ENCODE measurements at regions not wholly inside any gene's neighbourhood (a gene's known extent, or its start where the extent isn't known, plus 50 kb on each side); places are given as distances from the start of the nearest gene placed in this dataset.
"Not testable (repeated sequence)": the region's sequence is repeated elsewhere in the genome, so short reads cannot be mapped to it uniquely, and the experiment has no call there.

DNA sequence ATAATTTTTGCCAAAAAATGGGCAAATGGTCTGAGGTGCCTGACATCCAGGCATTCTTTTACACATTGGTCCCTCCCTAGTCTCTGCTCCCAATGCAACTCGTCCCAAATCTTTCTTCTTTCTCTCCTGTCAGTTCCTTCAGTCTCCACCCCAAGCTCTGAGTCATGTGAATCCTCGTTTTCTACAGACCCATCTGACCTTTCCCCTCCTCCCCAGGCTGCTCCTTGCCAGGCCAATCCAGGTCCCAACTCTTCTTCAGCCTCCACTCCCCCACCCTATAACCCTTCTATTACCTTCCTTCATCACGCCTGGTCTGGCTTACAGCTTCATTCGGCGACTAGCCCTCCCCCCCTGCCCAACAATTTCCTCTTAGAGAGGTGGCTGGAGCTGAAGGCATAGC, 55.3 kb downstream of the BBS10 start:
- DNase-seq (ENCODE audit: extremely low spot score in 2 of 2); H3K27me3 ChIP-seq; H3K36me3 ChIP-seq; intact Hi-C loops (cut with DNase I); H3K27ac ChIP-seq; H3K4me3 ChIP-seq; H3K4me1 ChIP-seq; H3K9me3 ChIP-seq: not testable (repeated sequence)

DNA sequence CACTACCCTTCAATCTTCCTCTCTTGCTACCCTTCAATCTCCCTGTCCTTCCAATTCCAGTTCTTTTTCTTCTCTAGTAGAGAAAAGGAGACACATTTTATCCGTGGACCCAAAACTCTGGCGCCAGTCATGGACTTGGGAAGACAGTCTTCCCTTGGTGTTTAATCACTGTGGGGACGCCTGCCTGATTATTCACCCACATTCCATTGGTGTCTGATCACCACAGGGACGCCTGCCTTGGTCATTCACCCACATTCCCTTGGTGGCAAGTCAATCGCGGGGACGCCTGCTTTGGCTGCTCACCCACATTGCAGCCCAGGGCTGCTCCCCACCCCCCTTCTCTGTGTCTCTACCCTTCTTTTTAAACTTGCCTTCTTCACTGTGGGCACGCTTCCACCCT, 55.9 kb downstream of the BBS10 start:
- DNase-seq (ENCODE audit: extremely low spot score in 2 of 2); intact Hi-C loops (cut with DNase I); H3K27ac ChIP-seq; H3K36me3 ChIP-seq; H3K27me3 ChIP-seq; H3K4me3 ChIP-seq; H3K9me3 ChIP-seq; H3K4me1 ChIP-seq: not testable (repeated sequence)

DNA sequence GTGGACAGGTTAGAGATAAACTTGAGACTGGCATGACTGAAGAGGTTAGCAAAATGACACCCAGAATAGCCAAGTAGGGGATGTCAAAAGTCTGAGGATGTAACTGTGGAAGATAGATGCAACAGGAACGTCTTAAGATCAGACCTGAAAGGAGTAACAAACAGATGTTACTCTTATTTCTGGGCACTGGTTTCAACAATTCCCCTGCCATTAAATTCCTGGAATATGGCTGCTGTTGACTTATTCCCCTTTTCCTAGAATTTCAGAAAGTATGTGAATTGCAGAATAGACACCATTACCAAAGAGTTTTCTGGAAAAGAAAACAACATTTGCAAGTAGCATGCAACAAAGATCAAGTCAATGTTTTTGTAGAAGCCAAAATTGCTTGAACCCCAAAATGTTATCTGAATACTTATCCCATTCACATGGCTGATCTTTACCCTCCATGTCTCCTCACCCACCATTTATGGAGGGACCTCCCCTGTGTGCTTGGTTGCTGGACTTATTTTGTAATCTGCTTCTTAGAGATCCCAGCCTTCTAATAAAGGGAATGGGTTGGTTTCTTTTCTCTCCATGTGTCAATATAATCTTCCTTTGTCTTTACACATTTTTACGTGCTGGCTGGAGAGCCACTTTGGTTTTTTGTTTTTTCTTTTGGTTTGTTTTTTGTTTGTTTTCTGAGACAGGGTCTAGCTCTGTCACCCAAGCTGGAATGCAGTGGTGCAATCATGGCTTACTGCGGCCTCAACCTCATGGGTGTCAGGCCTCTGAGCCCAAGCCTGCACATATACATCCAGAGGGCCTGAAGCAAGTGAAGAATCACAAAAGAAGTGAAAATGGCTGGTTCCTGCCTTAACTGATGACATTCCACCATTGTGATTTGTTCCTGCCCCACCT, 57.0 kb downstream of the BBS10 start:
- Histone ChIP-seq H3K9me3 (no peaks in the 10 kb centered on the region), H3K4me1 (no peaks in the 10 kb centered on the region), H3K4me3 (no peak overlapping the region), H3K27ac (no peak overlapping the region), H3K36me3 (no peaks in the 10 kb centered on the region), H3K27me3 (no peaks in the 10 kb centered on the region)
- TF ChIP-seq POLR2AphosphoS5 (IDR thresholded peaks at IDR 0.05; ENCODE audit: insufficient read depth in 1 of 2, low read depth in 1 of 2): no peak
- no peak for TF ChIP-seq POLR2A (IDR thresholded peaks at IDR 0.05)
- TF ChIP-seq, protein P1, sequence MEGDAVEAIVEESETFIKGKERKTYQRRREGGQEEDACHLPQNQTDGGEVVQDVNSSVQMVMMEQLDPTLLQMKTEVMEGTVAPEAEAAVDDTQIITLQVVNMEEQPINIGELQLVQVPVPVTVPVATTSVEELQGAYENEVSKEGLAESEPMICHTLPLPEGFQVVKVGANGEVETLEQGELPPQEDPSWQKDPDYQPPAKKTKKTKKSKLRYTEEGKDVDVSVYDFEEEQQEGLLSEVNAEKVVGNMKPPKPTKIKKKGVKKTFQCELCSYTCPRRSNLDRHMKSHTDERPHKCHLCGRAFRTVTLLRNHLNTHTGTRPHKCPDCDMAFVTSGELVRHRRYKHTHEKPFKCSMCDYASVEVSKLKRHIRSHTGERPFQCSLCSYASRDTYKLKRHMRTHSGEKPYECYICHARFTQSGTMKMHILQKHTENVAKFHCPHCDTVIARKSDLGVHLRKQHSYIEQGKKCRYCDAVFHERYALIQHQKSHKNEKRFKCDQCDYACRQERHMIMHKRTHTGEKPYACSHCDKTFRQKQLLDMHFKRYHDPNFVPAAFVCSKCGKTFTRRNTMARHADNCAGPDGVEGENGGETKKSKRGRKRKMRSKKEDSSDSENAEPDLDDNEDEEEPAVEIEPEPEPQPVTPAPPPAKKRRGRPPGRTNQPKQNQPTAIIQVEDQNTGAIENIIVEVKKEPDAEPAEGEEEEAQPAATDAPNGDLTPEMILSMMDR (IDR thresholded peaks at IDR 0.05): no peak
- intact Hi-C loops (cut with DNase I): no loop called here
- DNase-seq (ENCODE audit: extremely low spot score in 2 of 2): no peak

DNA sequence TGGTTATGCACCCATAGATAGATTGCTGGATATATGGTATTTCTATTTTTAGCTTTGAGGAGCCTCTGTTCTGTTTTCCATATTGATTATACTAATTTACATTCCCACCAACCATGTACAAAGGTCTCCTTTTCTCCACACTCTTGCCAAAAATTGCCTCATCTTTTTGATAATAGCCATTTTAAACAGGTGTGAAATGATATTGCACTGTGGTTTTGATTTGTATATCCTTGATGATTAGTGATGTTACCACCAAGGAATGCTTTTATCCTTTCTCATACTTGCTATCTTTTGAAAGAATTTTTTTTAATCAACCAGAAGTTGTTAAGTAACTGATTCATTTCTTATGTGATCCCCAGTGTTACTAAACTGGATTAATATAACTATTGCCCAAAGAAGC, 60.0 kb downstream of the BBS10 start:
- TF ChIP-seq POLR2A (IDR thresholded peaks at IDR 0.05) (no peak), POLR2AphosphoS5 (IDR thresholded peaks at IDR 0.05; ENCODE audit: insufficient read depth in 1 of 2, low read depth in 1 of 2) (no peak)
- TF ChIP-seq, protein P1 (IDR thresholded peaks at IDR 0.05): no peak
- no peaks in the 10 kb centered on the region for H3K36me3 ChIP-seq
- no peaks in the 10 kb centered on the region for H3K9me3 ChIP-seq
- no peak overlapping the region for H3K4me3 ChIP-seq
- intact Hi-C loops (cut with DNase I): no loop called here
- H3K27me3 ChIP-seq: no peaks in the 10 kb centered on the region
- H3K4me1 ChIP-seq: no peaks in the 10 kb centered on the region
- no peak for DNase-seq (ENCODE audit: extremely low spot score in 2 of 2)
- H3K27ac ChIP-seq: no peak overlapping the region

DNA sequence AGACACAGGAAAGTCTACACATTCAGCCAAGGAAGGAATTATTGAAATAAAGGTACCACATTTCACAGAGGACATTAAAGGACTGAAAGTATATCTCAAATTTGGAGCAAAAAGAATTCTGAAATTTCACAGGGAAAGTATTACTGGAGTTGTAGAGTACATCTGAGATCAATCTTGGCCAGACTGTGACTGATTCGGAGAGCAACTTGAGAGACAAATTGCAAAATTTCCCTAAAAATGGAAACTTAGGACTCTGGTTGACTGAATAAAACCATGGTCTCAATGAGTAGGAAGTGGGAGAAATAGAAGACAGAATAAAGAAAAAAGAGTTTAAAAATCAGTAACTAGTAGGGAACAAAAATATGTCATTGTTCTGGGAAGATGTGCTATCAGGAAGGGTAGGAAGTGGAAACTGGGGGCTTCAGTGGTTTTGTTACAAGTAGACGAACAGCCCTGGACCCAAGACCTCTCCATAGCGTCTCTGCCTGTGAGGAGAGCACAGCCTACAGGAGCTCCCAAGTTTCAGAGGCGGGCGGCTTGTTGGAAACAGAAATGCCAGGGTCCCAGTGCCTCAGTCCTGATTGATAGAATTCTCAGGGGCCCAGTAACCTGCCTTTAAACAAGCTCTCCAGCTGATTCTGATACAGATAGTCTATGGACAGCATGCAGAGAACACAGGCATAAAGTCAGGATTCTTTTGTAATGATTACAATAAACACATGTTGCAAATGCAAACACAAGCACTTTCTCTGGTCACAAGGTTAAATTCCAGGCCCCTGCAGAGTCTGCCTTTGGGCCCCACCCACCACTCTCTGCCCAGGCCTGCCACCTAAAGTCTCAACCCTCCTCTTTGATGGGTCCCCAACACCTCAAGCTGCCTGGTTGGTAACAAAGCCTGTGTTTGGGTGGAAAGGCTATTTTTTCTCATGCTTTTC, 63.1 kb downstream of the BBS10 start:
- Histone ChIP-seq H3K27me3 (no peaks in the 10 kb centered on the region), H3K36me3 (no peaks in the 10 kb centered on the region), H3K4me3 (no peak overlapping the region), H3K27ac (no peak overlapping the region), H3K4me1 (no peaks in the 10 kb centered on the region), H3K9me3 (no peaks in the 10 kb centered on the region)
- TF ChIP-seq, protein P1 (IDR thresholded peaks at IDR 0.05): no peak
- TF ChIP-seq POLR2AphosphoS5 (IDR thresholded peaks at IDR 0.05; ENCODE audit: insufficient read depth in 1 of 2, low read depth in 1 of 2): no peak
- no peak for TF ChIP-seq POLR2A (IDR thresholded peaks at IDR 0.05)
- intact Hi-C loops (cut with DNase I): no loop called here
- DNase-seq (ENCODE audit: extremely low spot score in 2 of 2): no peak

DNA sequence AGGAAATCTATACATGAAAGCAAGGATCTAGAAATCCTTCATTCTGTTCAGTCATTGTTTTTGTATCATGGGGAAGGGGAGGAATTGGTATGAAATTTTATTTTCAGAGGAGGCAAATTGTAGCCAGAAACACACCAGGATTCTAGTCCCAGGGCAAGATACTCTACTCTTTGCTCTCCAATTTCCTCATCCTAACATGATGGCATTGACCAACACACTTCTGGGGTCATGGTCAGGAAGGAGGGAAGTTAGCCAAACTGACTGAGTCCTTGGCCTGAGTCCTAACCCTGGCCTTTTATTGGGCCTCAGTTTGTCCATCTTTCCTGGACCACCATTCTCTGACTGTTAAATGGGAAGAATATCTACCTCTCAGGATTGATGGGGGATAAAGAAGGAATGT, 65.5 kb downstream of the BBS10 start:
- Histone ChIP-seq H3K36me3 (no peaks in the 10 kb centered on the region), H3K27me3 (no peaks in the 10 kb centered on the region), H3K27ac (no peak overlapping the region), H3K4me3 (no peak overlapping the region), H3K9me3 (no peaks in the 10 kb centered on the region), H3K4me1 (no peaks in the 10 kb centered on the region)
- DNase-seq (ENCODE audit: extremely low spot score in 2 of 2): no peak
- intact Hi-C loops (cut with DNase I): no loop called here
- TF ChIP-seq POLR2A (IDR thresholded peaks at IDR 0.05): no peak

Data from vagina (tissue), 2 donors.